GM18867 (cell line): ENCODE measurements at regions not wholly inside any gene's neighbourhood (a gene's known extent, or its start where the extent isn't known, plus 50 kb on each side); places are given as distances from the start of the nearest gene placed in this dataset.
A peak's percentile ranks its signal among the peaks of the same experiment; 100 is the strongest.
"Not testable (repeated sequence)": the region's sequence is repeated elsewhere in the genome, so short reads cannot be mapped to it uniquely, and the experiment has no call there.

ENCODE experiments used
- ATAC-seq: cut with Tn5 transposase; IDR thresholded peaks from one replicate; pipeline ENCODE4 v1.9.1; 2021; ENCODE audit warnings: mild to moderate bottlenecking, moderate library complexity; ENCODE audit not compliant: unreplicated experiment

DNA sequence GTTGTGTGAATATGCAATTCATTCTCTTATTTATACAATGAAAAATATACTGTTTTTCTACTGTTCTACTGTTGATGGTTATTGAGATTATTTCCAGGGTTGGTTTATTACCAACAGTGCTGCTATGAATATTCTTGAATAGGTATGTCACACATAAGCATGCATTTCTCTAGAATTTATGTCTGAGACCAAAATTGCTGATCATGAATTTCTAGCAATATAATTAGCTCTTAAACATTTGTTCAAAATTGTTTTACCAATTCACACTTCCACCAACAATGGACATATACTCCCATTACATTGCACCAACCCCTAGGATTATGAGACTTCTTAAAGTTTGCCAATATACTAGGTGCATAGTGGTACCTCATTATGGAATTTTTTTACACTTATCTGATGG, 164.1 kb upstream of the KCNQ5 start:
- ATAC-seq: no peak

GRCh38 chr6:72458521-72458920, 163.3 kb upstream of the KCNQ5 start:
- no peak for ATAC-seq

DNA sequence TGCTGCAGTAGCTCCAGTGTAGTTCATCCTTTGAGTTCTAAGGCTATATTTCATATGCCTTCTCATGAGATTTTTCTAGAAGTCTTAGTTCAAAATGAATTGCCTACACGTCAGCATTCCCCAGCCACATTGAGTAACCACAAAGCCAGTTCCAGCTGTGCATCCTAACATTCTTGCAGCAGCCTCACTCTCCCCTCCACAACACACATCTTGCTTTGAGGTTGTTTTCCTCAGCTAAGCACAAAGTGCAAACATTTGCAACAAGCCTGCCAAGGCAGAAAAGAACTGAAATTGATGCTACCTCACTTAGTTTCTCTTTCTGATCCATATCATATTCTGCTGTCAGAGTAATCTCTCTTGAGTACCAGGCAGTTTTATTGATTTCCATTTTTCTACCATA, 160.7 kb upstream of the KCNQ5 start:
- ATAC-seq: peak; percentile 46

- ATAC-seq: no peak
These were observed 157.6 kb upstream of the KCNQ5 start for GRCh38 chr6:72464246-72464645.

DNA sequence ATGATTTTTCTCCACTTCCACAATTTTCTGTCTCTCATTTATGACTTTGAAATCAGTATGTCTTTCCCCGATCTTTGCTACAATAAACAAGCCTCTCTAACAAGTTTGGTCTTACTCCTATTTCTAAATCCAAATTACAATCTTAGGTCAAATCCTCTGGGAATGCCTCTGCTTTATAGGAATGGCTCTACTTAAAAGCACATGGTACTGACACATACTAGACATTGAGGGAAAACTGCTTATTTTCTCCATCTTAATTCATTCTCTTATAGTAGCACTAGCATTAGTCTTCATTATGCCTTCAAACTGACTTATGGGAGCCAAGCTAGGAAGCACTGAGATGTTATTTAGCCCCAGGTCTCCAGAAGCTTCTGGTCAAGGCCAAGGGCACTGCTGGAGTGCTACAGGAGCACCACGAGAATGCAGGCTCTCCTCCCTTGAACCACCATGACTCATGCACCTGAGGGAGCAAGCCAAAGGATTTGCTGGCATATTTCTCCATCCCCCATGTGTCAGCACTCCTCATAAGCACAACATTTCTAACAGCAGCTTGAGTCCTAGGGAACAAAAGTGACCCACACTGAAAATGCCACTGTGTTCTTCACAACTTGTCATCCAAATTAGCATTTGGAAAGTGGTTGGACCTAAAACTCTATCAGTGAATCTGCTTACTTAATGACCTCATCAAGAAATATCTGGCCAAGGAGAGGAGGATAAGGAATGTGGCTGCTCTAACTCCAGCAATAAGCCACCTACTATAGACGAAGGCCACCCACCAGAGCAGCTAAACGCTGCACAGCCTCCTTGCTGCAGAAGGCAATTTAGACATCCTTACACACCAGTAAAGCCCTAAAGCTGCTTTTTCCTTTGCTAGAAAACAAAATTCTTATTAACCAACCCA, 156.8 kb upstream of the KCNQ5 start:
- ATAC-seq: no peak

DNA sequence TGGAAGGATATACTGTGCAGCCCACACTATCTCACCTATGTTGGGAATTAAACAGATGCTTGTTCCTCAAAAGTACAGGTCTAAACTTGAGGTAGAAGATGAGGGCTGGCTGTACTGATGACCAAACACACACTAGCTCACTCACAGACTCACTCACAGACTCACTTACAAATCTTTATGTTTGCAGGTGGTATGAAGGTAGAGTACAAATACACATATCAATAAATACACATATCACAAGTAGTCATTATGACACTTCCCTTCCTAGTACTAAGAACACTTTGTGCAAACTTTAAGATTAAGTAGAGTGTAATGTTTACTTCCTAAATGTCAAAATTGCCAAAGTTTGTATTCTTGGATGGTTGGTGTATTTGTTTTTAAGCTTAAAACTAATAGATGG, 155.4 kb upstream of the KCNQ5 start:
- ATAC-seq: no peak

DNA sequence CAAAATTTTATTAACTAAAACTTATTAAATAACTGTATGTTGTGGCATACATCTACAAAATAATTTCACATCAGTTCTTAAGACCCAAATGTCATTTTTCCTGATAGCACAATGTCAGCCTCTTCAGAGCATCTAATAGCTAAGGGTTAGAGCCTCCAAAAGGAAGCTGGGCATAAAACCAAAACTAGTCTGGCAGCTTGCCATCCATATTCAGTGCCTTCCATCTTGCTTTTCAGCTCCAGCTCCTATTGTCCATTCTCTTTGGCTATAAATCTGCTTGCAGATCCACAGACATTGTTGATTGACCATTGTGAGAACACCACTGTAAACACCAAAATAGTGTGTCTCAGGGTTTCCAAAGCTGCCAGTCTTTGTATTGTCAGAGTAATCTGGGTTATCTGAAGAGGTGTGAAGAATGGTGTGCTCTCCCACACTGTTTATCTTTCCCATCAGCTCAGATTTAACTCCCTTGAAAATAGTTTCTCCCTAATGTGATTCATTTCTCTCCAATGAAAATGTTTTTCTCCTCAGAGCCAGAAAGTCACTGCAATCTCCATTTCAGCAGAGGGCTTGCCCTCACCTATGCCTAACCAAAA, 154.8 kb upstream of the KCNQ5 start:
- ATAC-seq: no peak

GRCh38 chr6:72469406-72469983, 152.4 kb upstream of the KCNQ5 start:
- not testable (repeated sequence) for ATAC-seq

GRCh38 chr6:72476051-72476450, 145.8 kb upstream of the KCNQ5 start:
- ATAC-seq: no peak

GRCh38 chr6:72476646-72477045, 145.2 kb upstream of the KCNQ5 start:
- ATAC-seq: no peak

GRCh38 chr6:72495441-72495840, 126.4 kb upstream of the KCNQ5 start:
- ATAC-seq: no peak

- no peak for ATAC-seq
These were observed 124.7 kb upstream of the KCNQ5 start for GRCh38 chr6:72497186-72497585.

DNA sequence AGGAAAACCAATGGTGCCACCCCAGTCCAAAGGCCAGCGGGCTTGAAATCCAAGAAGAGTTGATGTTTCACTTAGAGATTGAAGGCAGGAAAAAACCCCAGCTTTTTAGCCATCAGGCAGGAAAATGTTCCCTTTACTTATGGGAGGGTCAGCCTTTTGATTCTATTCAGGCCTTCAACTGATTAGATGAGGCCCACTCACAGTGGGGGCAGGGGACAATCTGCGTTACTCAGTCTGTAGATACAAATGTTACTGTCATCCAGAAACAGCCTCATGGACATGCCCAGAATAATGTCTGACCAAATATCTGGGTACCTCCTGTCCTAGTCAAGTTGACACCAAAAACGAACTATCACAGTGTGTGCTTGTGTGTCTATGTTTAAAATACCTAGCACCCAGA, 121.2 kb upstream of the KCNQ5 start:
- ATAC-seq: no peak

DNA sequence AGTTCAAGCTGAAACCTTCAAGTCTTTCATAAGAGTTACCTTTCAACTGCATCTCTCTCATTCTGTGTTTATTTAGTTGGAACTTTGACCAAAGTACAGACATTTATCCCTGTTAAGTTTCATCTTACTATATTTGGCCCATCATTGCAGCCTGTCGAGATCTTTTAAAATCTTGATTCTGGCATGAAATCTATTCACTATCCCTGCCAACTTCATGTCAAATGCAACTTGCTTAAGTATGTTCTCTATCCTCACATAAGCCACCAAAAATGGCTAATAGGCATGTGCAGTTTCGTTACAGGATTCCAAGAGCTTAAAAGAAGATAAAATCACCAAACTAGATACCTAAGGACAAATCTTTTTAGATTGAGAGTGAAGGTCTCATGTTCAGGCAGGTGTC, 117.5 kb upstream of the KCNQ5 start:
- no peak for ATAC-seq

GRCh38 chr6:72505446-72505845, 116.4 kb upstream of the KCNQ5 start:
- peak; percentile 46 for ATAC-seq

- ATAC-seq: no peak
These were observed 102.0 kb upstream of the KCNQ5 start for GRCh38 chr6:72519871-72520270.

GRCh38 chr6:72521684-72522083, 100.2 kb upstream of the KCNQ5 start:
- no peak for ATAC-seq

- ATAC-seq: peak; percentile 86
These were observed 99.1 kb upstream of the KCNQ5 start for GRCh38 chr6:72522735-72523141.

- ATAC-seq: peak; percentile 44
These were observed 97.7 kb upstream of the KCNQ5 start for GRCh38 chr6:72524011-72524645.

- ATAC-seq: no peak
These were observed 95.9 kb upstream of the KCNQ5 start for GRCh38 chr6:72525821-72526510.

DNA sequence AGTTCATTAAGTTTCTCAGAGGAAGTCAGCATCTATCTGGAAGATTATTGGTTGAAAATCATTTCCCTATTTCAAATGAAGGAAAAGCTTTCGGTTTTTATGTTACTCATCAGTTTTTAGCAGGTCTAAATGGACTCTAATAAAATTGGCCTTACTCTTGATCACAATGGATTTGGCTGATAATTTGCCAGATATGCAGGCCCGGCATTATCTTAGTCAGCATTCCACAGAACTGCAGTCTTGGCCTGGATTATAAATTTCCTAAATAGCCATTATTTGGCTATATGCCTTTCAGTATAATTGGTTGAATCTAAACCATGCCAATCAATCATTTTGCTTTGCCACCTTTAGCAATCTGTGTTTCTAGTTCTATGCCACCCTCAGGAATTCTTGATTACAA, 91.7 kb upstream of the KCNQ5 start:
- no peak for ATAC-seq
